GM18909 (cell line): ENCODE measurements at regions not wholly inside any gene's neighbourhood (a gene's known extent, or its start where the extent isn't known, plus 50 kb on each side); places are given as distances from the start of the nearest gene placed in this dataset.

Experiments
- ATAC-seq: cut with Tn5 transposase; IDR thresholded peaks from one replicate; pipeline ENCODE4 v1.9.1; 2021; ENCODE audit warnings: mild to moderate bottlenecking; ENCODE audit not compliant: unreplicated experiment, poor library complexity

DNA sequence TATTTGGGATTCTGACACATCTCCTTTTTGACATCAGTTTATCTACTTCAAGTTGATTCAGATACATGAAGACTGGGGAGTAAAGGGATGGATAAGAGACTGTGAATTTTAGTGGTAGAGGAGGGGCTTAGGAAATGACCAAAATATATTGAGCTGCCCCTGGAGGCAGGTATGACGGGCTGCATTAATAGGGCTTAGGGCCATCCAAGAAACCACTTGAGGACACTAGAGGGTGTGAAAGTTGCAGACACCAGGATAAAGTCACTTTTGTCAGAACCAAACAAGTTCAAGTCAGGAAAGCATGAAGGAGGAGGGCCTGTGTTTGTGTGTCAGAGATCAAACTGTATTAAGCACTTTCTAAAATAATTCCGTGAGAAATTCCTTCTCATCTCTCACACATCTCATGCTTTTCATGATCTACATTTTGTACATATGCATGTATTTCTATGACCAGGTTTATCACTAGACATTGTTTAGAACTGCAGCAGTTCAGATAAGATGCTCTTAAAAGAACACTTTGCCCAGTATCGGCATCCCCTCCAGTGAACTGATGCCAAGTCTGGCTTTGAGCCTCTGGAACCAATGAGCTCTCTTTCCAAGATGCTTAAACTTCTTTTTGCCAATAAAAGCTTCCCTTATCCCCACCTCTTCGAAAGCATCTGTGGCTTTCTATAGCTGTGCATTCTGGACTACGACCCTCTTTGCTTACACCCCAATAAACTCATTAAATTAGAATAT lies 136.9 kb downstream of the SLC38A1 start:
- no peak for ATAC-seq

DNA sequence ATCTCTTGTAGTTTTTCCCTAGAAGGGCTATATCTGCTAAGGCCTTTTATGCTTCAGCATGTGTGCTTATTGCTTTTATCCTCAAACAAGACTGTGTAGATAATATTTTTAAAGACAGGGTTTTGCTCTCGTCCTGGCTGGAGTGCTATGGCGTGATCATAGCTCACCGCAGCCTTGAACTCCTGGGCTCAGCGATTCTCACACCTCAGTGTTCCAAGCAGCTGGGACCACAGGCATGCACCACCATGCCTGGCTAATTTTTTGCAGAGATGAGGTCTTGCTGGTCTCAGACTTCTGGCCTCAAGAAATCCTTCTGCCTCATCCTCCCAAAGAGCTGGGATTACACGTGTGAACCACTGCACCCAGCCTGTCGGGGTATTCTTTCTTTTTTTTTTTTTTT lies 137.3 kb upstream of the SCAF11 start:
- ATAC-seq: no peak

- ATAC-seq: no peak
Measured at GRCh38 chr12:46126050-46126727, 135.8 kb upstream of the SCAF11 start.

GRCh38 chr12:46124848-46125619 lies 134.7 kb upstream of the SCAF11 start:
- peak; percentile 76 for ATAC-seq

- no peak for ATAC-seq
Measured at GRCh38 chr12:46124132-46124847, 133.9 kb upstream of the SCAF11 start.

GRCh38 chr12:46112364-46112763 lies 122.0 kb upstream of the SCAF11 start:
- no peak for ATAC-seq

GRCh38 chr12:46111715-46112114 lies 121.3 kb upstream of the SCAF11 start:
- no peak for ATAC-seq

DNA sequence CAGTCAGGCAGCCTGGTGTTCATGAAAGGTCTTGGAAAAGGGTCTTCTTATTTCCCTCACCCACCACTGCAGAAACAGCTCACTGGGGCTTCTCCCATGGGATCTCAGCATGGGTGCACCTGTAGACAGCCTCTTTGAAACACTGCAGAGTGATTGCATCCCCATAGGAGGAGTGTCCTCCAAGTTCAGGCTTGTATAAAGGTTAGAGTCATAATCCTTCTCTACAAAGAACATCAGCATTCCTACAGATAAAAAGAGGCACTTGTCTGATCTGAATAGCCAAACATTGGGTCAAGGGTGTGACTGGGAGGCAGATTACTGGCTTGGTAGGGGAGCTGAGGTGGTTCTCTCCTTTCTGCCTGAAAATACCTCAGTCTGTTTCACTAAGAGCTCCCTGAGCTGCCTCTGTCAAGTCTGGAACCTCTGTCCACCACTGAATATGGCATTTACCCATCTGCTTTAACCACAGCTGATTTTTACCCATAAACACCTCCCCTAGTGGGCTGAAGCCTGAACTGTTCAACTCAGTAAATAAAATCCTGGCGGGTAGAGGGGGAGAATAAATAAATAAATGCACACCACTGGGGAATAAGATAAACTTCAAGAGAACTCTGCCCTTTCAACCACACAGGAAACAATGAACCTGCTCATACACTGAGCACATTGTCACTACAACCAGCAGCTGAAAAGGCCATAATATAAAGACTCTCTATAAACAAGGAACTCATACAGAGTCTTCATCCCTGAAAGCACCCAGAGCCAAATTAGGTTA lies 120.7 kb upstream of the SCAF11 start:
- ATAC-seq: peak; percentile 40

- ATAC-seq: no peak
Measured at GRCh38 chr12:46110223-46110611, 119.8 kb upstream of the SCAF11 start.

DNA sequence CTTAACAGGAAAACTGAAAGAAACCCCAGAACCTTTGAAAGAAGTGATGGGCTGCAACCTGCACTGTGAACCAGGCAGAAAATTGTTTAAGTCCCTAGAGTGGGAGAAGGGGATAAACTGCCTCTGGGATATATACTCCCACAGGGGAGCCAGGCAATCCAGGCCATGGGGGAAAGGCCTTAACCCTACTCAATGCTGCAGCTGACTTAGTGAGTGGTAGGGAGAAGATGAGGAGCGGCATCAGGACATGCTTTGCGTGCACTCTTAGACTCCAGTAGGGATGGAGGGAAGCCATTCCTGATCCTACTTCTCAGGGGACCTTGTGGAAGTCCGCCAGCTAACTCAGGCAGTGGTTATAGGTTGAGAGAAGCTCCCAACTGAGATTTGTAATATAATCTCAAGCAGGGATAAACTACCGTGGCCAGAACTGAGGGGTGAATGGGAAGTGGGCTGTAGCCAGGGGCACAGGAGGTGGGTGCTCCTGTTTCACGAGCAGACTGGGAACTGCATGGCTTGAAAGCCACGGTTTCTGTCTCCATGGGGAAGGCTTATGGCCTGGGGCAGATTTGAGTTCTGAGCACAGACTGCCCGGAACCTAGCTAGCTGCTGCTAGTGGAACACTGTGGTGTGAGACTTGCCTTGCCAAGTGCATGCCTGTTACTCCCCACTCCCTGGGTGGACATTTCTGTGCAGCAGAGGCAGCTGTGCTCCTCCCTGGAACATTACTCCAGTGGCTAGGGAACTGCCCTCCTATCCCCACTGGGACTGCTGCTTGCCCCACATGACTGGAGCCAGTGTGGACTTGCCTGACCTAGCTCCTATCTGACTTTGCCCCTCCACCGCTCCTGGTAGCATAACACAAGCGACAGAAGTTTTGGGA lies 119.2 kb upstream of the SCAF11 start:
- no peak for ATAC-seq

DNA sequence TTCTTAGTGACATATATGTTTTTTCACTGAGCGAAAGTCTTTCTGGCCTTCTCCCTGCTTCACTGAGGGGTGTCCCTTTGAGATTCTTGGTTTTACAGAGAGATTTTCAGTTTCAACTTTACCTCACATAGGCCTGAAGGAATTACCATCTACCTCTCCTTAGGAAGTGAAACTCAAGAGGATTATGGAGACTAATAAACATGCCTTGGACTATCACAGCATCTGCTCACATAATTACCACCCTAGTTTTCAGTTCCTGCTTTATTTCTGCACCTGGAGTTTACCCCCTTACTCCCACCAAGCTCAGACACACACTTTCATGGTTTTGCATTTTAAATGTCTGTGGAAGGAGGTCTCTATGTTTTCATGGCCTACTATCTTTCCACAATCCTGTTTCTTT lies 118.3 kb upstream of the SCAF11 start:
- peak; percentile 87 for ATAC-seq

GRCh38 chr12:46107591-46107990 lies 117.2 kb upstream of the SCAF11 start:
- ATAC-seq: no peak

GRCh38 chr12:46105735-46106134 lies 115.4 kb upstream of the SCAF11 start:
- ATAC-seq: no peak

DNA sequence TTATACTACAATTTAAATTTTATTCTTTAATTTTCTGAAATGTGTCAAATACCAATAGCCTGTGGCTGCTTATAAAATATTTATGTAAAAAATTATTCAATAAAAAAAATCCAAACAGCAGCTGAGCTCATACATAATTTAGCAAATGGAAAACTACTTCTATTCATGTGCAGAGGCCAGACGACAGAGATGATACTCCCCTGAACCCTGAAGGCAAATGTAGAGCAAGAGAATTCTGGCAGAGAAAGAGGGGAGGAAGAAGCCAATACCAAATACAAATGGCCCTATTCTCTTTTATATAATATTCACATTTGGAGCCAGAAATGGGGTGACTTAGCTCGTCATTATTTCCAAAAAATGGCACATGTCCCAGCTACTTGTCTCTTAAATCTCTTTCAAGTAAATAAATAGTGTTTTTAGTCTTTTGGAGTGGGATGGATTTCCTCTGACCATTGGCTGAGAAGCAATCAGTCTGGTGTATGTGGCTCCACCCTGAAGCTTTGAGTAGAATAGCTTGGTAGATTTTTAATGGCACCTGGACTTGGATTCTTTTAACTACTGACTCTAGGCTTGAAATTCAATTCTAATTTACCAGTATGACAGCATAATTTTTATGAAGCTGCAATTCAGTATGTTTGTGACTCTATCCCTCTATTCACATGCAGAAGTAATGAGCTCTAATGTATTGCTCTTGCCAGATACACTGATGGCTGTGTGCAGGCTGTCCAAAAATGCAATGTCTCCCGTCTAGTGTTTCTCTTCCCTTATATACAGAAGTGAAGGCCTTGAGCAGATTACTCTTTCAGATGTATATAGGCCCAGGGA lies 113.4 kb upstream of the SCAF11 start:
- no peak for ATAC-seq

- no peak for ATAC-seq
Measured at GRCh38 chr12:46101485-46101869, 111.1 kb upstream of the SCAF11 start.

DNA sequence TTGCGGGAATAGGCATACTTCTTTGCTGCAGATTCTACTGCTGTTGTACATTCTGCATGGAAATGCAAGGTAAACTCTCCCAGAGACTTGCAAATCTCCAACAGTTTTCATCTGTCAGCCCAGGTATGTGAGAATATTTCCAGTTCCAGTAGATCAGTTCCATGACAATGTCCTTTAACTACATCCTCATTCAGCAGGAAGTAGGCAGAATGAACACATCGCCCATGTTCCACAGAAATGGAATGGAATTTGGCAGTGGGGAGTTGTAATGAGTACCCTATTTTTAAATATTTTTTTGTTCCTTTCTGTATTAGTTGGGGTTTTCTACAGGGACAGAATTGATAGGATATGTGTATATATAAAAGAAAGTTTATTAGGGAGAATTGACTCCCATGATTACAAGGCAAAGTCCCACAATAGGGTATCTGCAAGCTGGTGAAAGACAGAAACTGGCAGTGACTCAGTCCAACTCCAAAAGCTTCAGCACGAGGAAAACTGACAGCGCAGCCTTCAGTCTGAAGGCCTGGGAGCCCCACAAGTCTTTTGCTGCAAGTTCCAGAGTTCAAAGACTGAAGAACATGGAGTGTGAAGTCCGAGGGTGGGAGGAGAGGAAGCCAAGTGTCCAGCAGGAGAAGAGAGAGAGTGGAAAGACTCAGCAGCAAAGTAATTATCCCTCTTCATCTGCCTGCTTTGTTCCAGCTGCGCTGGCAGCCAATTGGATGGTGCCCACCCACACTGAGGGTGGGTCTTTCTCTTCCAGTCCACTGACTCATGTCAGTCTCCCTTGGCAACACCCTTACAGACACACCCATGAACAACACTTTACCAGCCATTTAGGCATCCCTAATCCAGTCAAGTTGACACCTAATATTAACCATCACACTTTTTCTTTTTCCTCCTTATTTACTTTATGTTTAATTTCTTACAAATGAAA lies 110.4 kb upstream of the SCAF11 start:
- ATAC-seq: no peak
